Activated naive CD8-positive, alpha-beta T cell treated with anti-CD3 and anti-CD28 coated beads for 36 hours (primary cell): ENCODE measurements at regions not wholly inside any gene's neighbourhood (a gene's known extent, or its start where the extent isn't known, plus 50 kb on each side); places are given as distances from the start of the nearest gene placed in this dataset.

Experiments
- DNase-seq: peaks from one replicate; pipeline ENCODE4 v3.0.0; 2021
- H3K27ac Mint-ChIP-seq: one replicate; pipeline ENCODE4 v1.8.0; 2022; ENCODE audit warnings: mild to moderate bottlenecking, moderate library complexity, mixed read lengths
- H3K27me3 Mint-ChIP-seq: one replicate; pipeline ENCODE4 v1.8.0; 2022; ENCODE audit warnings: mild to moderate bottlenecking, mixed read lengths
- H3K36me3 Mint-ChIP-seq: one replicate; pipeline ENCODE4 v1.8.0; 2021; ENCODE audit warnings: mild to moderate bottlenecking, mixed read lengths
- H3K4me1 Mint-ChIP-seq: one replicate; pipeline ENCODE4 v1.8.0; 2021; ENCODE audit warnings: mixed read lengths
- H3K4me3 Mint-ChIP-seq: one replicate; pipeline ENCODE4 v1.8.0; 2022; ENCODE audit warnings: mild to moderate bottlenecking, moderate library complexity, mixed read lengths
- H3K9me3 Mint-ChIP-seq: one replicate; pipeline ENCODE4 v1.8.0; 2022; ENCODE audit warnings: mixed read lengths

DNA sequence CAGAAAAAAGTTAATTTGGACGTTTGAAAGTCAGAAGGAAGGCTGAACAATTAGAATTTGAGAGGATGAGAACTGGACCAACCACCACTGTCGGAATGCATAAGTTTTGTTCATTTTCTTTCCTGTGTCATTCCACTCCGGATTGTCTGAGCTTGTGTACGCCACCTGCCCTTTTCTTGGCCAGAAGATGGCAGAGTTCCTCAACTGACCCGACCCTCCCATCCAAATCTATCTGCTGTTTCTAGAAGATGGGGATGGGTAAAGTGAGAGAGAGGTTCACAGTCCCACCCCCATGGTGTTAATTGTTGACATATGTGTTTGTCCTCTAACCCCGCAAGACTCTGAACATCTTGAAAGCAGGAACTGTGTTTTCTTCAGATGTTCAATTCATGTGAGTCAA, 388.0 kb downstream of the VRK1 start:
- no peaks in the 10 kb centered on the region for H3K27me3 Mint-ChIP-seq
- no peak overlapping the region for H3K4me3 Mint-ChIP-seq
- DNase-seq: no peak
- H3K4me1 Mint-ChIP-seq: peaks cover under 1% of the 10 kb centered on the region
- no peak overlapping the region for H3K27ac Mint-ChIP-seq
- peaks cover 3% of the 10 kb centered on the region for H3K36me3 Mint-ChIP-seq
- H3K9me3 Mint-ChIP-seq: peaks cover 3% of the 10 kb centered on the region

GRCh38 chr14:97187916-97188315, 390.7 kb downstream of the VRK1 start:
- Mint-ChIP-seq H3K27me3 (no peaks in the 10 kb centered on the region), H3K36me3 (no peaks in the 10 kb centered on the region), H3K4me3 (no peak overlapping the region), H3K9me3 (no peaks in the 10 kb centered on the region), H3K4me1 (no peaks in the 10 kb centered on the region), H3K27ac (no peak overlapping the region)
- no peak for DNase-seq

DNA sequence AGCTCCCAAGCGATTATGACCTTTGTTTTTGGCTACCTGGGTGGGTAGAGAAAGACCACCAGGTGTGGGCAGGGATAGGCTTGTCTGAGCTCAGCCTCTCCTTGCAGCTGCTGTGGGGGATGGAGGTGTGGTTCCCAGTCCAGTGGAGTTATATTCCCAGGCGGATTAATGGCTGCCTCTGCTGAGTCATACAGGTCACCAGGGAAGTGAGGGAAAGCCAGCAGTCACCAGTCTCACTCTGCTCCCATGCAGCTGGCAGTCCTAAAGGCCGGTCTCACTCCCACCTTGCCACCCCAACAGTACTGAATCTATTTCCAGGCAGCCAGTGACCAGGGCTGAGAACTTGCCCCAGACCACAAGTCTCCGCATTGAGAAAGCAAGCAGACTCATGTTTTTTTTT, 399.2 kb downstream of the VRK1 start:
- Mint-ChIP-seq H3K9me3 (peaks cover 10% of the 10 kb centered on the region), H3K27me3 (no peaks in the 10 kb centered on the region), H3K4me3 (no peak overlapping the region), H3K4me1 (peaks cover 2% of the 10 kb centered on the region), H3K27ac (no peak overlapping the region), H3K36me3 (peaks cover 8% of the 10 kb centered on the region)
- no peak for DNase-seq

DNA sequence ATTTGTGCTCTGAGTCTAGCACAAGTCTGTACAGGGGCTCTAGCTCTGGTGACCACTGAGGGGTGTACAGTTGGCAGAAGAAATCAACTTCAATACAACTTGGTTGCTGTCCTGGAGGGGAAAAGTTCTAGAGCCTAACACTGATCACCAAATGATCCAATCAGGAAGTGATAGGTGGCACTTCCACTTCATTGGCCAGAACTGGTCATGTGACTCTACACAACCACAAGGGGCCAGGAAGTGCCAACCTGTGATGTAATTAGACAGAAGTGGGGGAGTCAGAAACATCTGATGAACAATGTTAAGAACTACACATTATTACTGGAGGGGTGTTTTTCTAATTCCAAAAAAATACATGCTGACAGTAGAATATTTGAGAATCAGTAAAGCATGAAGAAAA, 401.6 kb downstream of the VRK1 start:
- Mint-ChIP-seq H3K9me3 (peaks cover 10% of the 10 kb centered on the region), H3K27me3 (no peaks in the 10 kb centered on the region), H3K36me3 (peaks cover 8% of the 10 kb centered on the region), H3K27ac (no peak overlapping the region), H3K4me1 (peaks cover 2% of the 10 kb centered on the region), H3K4me3 (no peak overlapping the region)
- no peak for DNase-seq

GRCh38 chr14:97200245-97200644, 403.1 kb downstream of the VRK1 start:
- DNase-seq: no peak
- Mint-ChIP-seq H3K36me3 (peaks cover 7% of the 10 kb centered on the region), H3K4me1 (peaks cover 2% of the 10 kb centered on the region), H3K27me3 (no peaks in the 10 kb centered on the region), H3K27ac (no peak overlapping the region), H3K4me3 (no peak overlapping the region), H3K9me3 (peaks cover 8% of the 10 kb centered on the region)

GRCh38 chr14:97206916-97207315, 409.7 kb downstream of the VRK1 start:
- no peaks in the 10 kb centered on the region for H3K9me3 Mint-ChIP-seq
- no peak overlapping the region for H3K27ac Mint-ChIP-seq
- no peaks in the 10 kb centered on the region for H3K27me3 Mint-ChIP-seq
- H3K36me3 Mint-ChIP-seq: no peaks in the 10 kb centered on the region
- DNase-seq: no peak
- H3K4me1 Mint-ChIP-seq: no peaks in the 10 kb centered on the region
- H3K4me3 Mint-ChIP-seq: no peak overlapping the region

GRCh38 chr14:97210202-97210601, 413.0 kb downstream of the VRK1 start:
- no peak for DNase-seq
- Mint-ChIP-seq H3K4me1 (no peaks in the 10 kb centered on the region), H3K36me3 (no peaks in the 10 kb centered on the region), H3K9me3 (no peaks in the 10 kb centered on the region), H3K27ac (no peak overlapping the region), H3K4me3 (no peak overlapping the region), H3K27me3 (no peaks in the 10 kb centered on the region)

GRCh38 chr14:97212399-97212798, 415.2 kb downstream of the VRK1 start:
- Mint-ChIP-seq H3K27ac (no peak overlapping the region), H3K4me3 (no peak overlapping the region), H3K4me1 (peaks cover 3% of the 10 kb centered on the region), H3K36me3 (no peaks in the 10 kb centered on the region), H3K27me3 (no peaks in the 10 kb centered on the region), H3K9me3 (no peaks in the 10 kb centered on the region)
- DNase-seq: no peak

GRCh38 chr14:97213720-97214119, 416.5 kb downstream of the VRK1 start:
- H3K27ac Mint-ChIP-seq: no peak overlapping the region
- H3K4me3 Mint-ChIP-seq: no peak overlapping the region
- no peaks in the 10 kb centered on the region for H3K36me3 Mint-ChIP-seq
- H3K9me3 Mint-ChIP-seq: no peaks in the 10 kb centered on the region
- peaks cover 6% of the 10 kb centered on the region for H3K4me1 Mint-ChIP-seq
- no peaks in the 10 kb centered on the region for H3K27me3 Mint-ChIP-seq
- no peak for DNase-seq

GRCh38 chr14:97215263-97215969, 418.2 kb downstream of the VRK1 start:
- no peaks in the 10 kb centered on the region for H3K36me3 Mint-ChIP-seq
- no peak overlapping the region for H3K4me3 Mint-ChIP-seq
- peaks cover 15% of the 10 kb centered on the region for H3K4me1 Mint-ChIP-seq
- no peak overlapping the region for H3K27ac Mint-ChIP-seq
- peaks cover 8% of the 10 kb centered on the region for H3K27me3 Mint-ChIP-seq
- DNase-seq: no peak
- no peaks in the 10 kb centered on the region for H3K9me3 Mint-ChIP-seq

GRCh38 chr14:97217111-97217885, 420.1 kb downstream of the VRK1 start:
- Mint-ChIP-seq H3K4me1 (peaks cover 15% of the 10 kb centered on the region), H3K9me3 (no peaks in the 10 kb centered on the region), H3K27ac (no peak overlapping the region), H3K4me3 (no peak overlapping the region), H3K27me3 (peaks cover 10% of the 10 kb centered on the region), H3K36me3 (no peaks in the 10 kb centered on the region)
- no peak for DNase-seq

DNA sequence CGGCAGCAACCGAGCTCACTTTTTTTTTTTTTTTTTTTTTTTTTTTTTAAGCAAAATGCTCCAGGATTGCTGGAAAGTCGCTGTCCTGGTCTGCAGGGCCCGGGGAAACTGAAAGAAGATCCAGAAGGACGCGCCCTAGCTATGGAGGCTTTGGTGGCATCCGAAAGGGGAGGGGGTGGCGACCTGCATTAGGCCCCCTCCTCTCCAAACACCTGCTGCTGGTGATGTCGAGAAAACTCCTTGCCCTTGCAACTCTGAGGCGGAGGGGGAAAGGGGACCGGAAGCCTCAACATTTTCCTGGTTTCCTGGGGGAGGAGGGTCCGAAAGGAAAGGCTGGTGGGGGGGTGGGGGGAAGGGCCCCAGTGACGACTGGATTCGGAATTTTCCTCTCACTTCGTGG, 421.1 kb downstream of the VRK1 start:
- DNase-seq: no peak

GRCh38 chr14:97218691-97219430, 421.7 kb downstream of the VRK1 start:
- peaks cover 15% of the 10 kb centered on the region for H3K4me1 Mint-ChIP-seq
- H3K4me3 Mint-ChIP-seq: peak overlapping the region; percentile 79
- peak; percentile 43 for DNase-seq
- peaks cover 14% of the 10 kb centered on the region for H3K27me3 Mint-ChIP-seq
- no peaks in the 10 kb centered on the region for H3K9me3 Mint-ChIP-seq
- no peak overlapping the region for H3K27ac Mint-ChIP-seq
- H3K36me3 Mint-ChIP-seq: no peaks in the 10 kb centered on the region

More for the DNA sequence above, 421.1 kb downstream of the VRK1 start:
- Mint-ChIP-seq H3K27ac (no peak overlapping the region), H3K9me3 (no peaks in the 10 kb centered on the region), H3K27me3 (peaks cover 10% of the 10 kb centered on the region), H3K4me1 (peaks cover 15% of the 10 kb centered on the region), H3K4me3 (peak overlapping the region; percentile 51), H3K36me3 (no peaks in the 10 kb centered on the region)

GRCh38 chr14:97219431-97220017, 422.3 kb downstream of the VRK1 start:
- Mint-ChIP-seq H3K27me3 (peaks cover 15% of the 10 kb centered on the region), H3K27ac (no peak overlapping the region), H3K4me3 (peak overlapping the region; percentile 79), H3K36me3 (no peaks in the 10 kb centered on the region), H3K9me3 (no peaks in the 10 kb centered on the region), H3K4me1 (peaks cover 15% of the 10 kb centered on the region)
- DNase-seq: peak; percentile 17
